HepG2 (cell line): ENCODE measurements at regions not wholly inside any gene's neighbourhood (a gene's known extent, or its start where the extent isn't known, plus 50 kb on each side); places are given as distances from the start of the nearest gene placed in this dataset.

Experiments used
- ATAC-seq: fragments of 200-7000 bp; cut with Tn5 transposase; 3 replicates; pipeline ENCODE4 v1.9.1; 2020; ENCODE audit warnings: mild to moderate bottlenecking, moderate library complexity
- BruUV-seq: library from RNA; stranded (reverse); fragments of 400-500 nt; replicated peaks from 2 replicates; lab custom pipeline; 2021; lab: Mats Ljungman, UMichigan
- CTCF ChIA-PET: fragments of 300-600 bp; formaldehyde crosslinking; extraction: SDS; loops from one replicate; lab custom pipeline; 2021; ENCODE audit warnings: low total read pairs, inconsistent platforms, low intra/inter-chr PET ratio; lab: Yijun Ruan, JAX
- POLR2A ChIA-PET: fragments of 350-600 bp; sonication (Branson Sonifier 250); formaldehyde crosslinking; loops from one replicate; lab custom pipeline; 2020; ENCODE audit warnings: antibody characterized with exemption, inconsistent platforms; lab: Yijun Ruan, JAX
- DNase-seq: peaks from one replicate; pipeline ENCODE4 v3.0.0-alpha.2; 2015; ENCODE audit warnings: low spot score
- FAIRE-seq: peaks from 3 replicates; lab custom pipeline; 2011; peaks lifted over from hg19 to GRCh38; lab: Jason Lieb, UNC
- H2AFZ ChIP-seq: one replicate; pipeline ENCODE4 v1.6.1; 2011; ENCODE audit warnings: low read length, inconsistent platforms
- H3K27ac ChIP-seq: fragments of 300-600 bp; 3 replicates; pipeline ENCODE4 v1.8.0; 2011; ENCODE audit warnings: mixed run types, mild to moderate bottlenecking, mixed read lengths, low read length, inconsistent platforms; ENCODE audit not compliant: insufficient read depth; ENCODE audit errors: extremely low read length
- H3K27me3 ChIP-seq, 2 experiments: fragments of 200-600 bp in 1 of 2; 2 replicates in 1 of 2; 3 replicates in 1 of 2; pipeline versions ENCODE4 v1.6.0 to v1.8.0; 2011; ENCODE audit warnings: low read length in 2 of 2, mild to moderate bottlenecking in 2 of 2, moderate library complexity in 2 of 2, inconsistent platforms in 1 of 2; ENCODE audit not compliant: insufficient read depth in 2 of 2, control insufficient read depth in 1 of 2
- H3K36me3 ChIP-seq, 2 experiments: fragments of 200-600 bp in 1 of 2; replicated peaks in 1 of 2; 2 replicates in 1 of 2; 3 replicates in 1 of 2; pipeline versions ENCODE4 v1.5.1 to v1.8.0; 2011; ENCODE audit warnings: low read length in 2 of 2, inconsistent platforms in 1 of 2; ENCODE audit not compliant: insufficient read depth in 2 of 2, control insufficient read depth in 1 of 2
- H3K4me1 ChIP-seq: 2 replicates; pipeline ENCODE4 v1.5.1; 2012; ENCODE audit warnings: low read length, inconsistent platforms; ENCODE audit not compliant: insufficient read depth
- H3K4me2 ChIP-seq: 2 replicates; pipeline ENCODE4 v1.6.0; 2011; ENCODE audit warnings: low read depth, low read length, inconsistent platforms
- H3K4me3 ChIP-seq, 3 experiments: fragments of 200-600 bp in 1 of 3; sonication (generic), shearing (Covaris generic) in 1 of 3; replicated peaks in 1 of 3; 2 replicates each; pipeline ENCODE4 v1.5.1; 2011 to 2016; ENCODE audit warnings: low read length in 3 of 3, inconsistent platforms in 2 of 3, low read depth in 2 of 3, mild to moderate bottlenecking in 2 of 3, control low read depth in 1 of 3, mixed read lengths in 1 of 3; ENCODE audit not compliant: insufficient read depth in 1 of 3
- H3K79me2 ChIP-seq: one replicate; pipeline ENCODE4 v1.6.1; 2011; ENCODE audit warnings: low read length, inconsistent platforms; ENCODE audit not compliant: insufficient read depth
- H3K9ac ChIP-seq: 2 replicates; pipeline ENCODE4 v1.6.0; 2011; ENCODE audit warnings: mild to moderate bottlenecking, low read depth, low read length, inconsistent platforms; ENCODE audit not compliant: insufficient read depth
- H3K9me3 ChIP-seq: 2 replicates; pipeline ENCODE4 v1.5.1; 2012; ENCODE audit warnings: mild to moderate bottlenecking, low read length
- H4K20me1 ChIP-seq: 2 replicates; pipeline ENCODE4 v1.6.0; 2011; ENCODE audit warnings: inconsistent platforms, mild to moderate bottlenecking, low read length, moderate library complexity; ENCODE audit not compliant: insufficient read depth
- DNMT1 ChIP-seq: sonication (generic); formaldehyde crosslinking; IDR thresholded peaks from 2 replicates; pipeline ENCODE4 v1.5.1; 2020; ENCODE audit warnings: mild to moderate bottlenecking, missing genetic modification reagents
- HMGA1 ChIP-seq: sonication (generic); formaldehyde crosslinking; conservative IDR thresholded peaks from 2 replicates; pipeline ENCODE4 v1.4.0; 2020; ENCODE audit warnings: missing genetic modification reagents
- KLF15 ChIP-seq: sonication (generic); formaldehyde crosslinking; IDR thresholded peaks from 2 replicates; pipeline ENCODE4 v1.8.1; 2023; ENCODE audit warnings: borderline replicate concordance, mild to moderate bottlenecking, inconsistent platforms, missing genetic modification reagents, mixed read lengths
- KMT2A ChIP-seq: sonication (generic); formaldehyde crosslinking; IDR thresholded peaks from 2 replicates; pipeline ENCODE4 v1.4.0; 2020; ENCODE audit warnings: missing genetic modification reagents
- KMT2B ChIP-seq: IDR thresholded peaks from 2 replicates; pipeline ENCODE4 v1.6.1; 2016; ENCODE audit warnings: missing genetic modification reagents, missing compliant biosample characterization
- PRMT3 ChIP-seq: sonication (generic); formaldehyde crosslinking; IDR thresholded peaks from 2 replicates; pipeline ENCODE4 v1.8.1; 2022; ENCODE audit warnings: low read depth, mild to moderate bottlenecking, moderate library complexity, missing genetic modification reagents, borderline replicate concordance
- SYNCRIP ChIP-seq: fragments of 200-400 bp; formaldehyde crosslinking; IDR thresholded peaks from 2 replicates; pipeline ENCODE4 v1.6.1; 2018; ENCODE audit warnings: mild to moderate bottlenecking, low read depth, low read length; ENCODE audit not compliant: insufficient read depth
- ZFP41 ChIP-seq: sonication (generic); formaldehyde crosslinking; IDR thresholded peaks from 2 replicates; pipeline ENCODE4 v1.4.0; 2020; ENCODE audit warnings: mild to moderate bottlenecking, missing genetic modification reagents, borderline replicate concordance
- ZNF263 ChIP-seq: sonication (generic); formaldehyde crosslinking; IDR thresholded peaks from 2 replicates; pipeline ENCODE4 v1.4.0; 2020; ENCODE audit warnings: missing genetic modification reagents
- ZNF605 ChIP-seq: sonication (generic); formaldehyde crosslinking; IDR thresholded peaks from 2 replicates; pipeline ENCODE4 v1.8.0; 2022; ENCODE audit warnings: mild to moderate bottlenecking, missing genetic modification reagents
- ZNF891 ChIP-seq: sonication (generic); formaldehyde crosslinking; IDR thresholded peaks from 2 replicates; pipeline ENCODE4 v1.5.0; 2020; ENCODE audit warnings: mild to moderate bottlenecking, missing genetic modification reagents
- WGBS: methylation state at CpG from one replicate; pipeline ENCODE4 v1.1.6; 2017; ENCODE audit warnings: low lambda C conversion rate; 5-methylcytosine and 5-hydroxymethylcytosine counted together
- in situ Hi-C: cut with HindIII; loops from 2 replicates; pipeline ENCODE4 v1.10.0; 2017; ENCODE audit warnings: low pct_unique_long_range_greater_than_20kb; ENCODE audit not compliant: extremely low pct_ligation_motif_present
- intact Hi-C: fragments of 100-400 bp; cut with micrococcal nuclease; formaldehyde crosslinking; loops from one replicate; pipeline ENCODE4 v1.10.0; 2022; ENCODE audit not compliant: unreplicated experiment
- TF ChIP-seq, protein P1 (sequence below): sonication (generic); formaldehyde crosslinking; IDR thresholded peaks from 2 replicates; pipeline ENCODE4 v1.4.0; 2020; ENCODE audit warnings: low read depth, missing genetic modification reagents
- TF ChIP-seq, protein P2 (sequence below): sonication (generic); formaldehyde crosslinking; IDR thresholded peaks from 2 replicates; pipeline ENCODE4 v1.4.0; 2020; ENCODE audit warnings: mild to moderate bottlenecking, missing genetic modification reagents
- TF ChIP-seq, protein P3 (sequence below): IDR thresholded peaks from 2 replicates; pipeline ENCODE4 v1.6.1; 2016; ENCODE audit warnings: missing compliant biosample characterization, missing genetic modification reagents, borderline replicate concordance
- TF ChIP-seq, protein P4 (sequence below): sonication (generic); formaldehyde crosslinking; IDR thresholded peaks from 2 replicates; pipeline ENCODE4 v1.4.0; 2020; ENCODE audit warnings: mild to moderate bottlenecking, low read depth, missing genetic modification reagents

DNA sequence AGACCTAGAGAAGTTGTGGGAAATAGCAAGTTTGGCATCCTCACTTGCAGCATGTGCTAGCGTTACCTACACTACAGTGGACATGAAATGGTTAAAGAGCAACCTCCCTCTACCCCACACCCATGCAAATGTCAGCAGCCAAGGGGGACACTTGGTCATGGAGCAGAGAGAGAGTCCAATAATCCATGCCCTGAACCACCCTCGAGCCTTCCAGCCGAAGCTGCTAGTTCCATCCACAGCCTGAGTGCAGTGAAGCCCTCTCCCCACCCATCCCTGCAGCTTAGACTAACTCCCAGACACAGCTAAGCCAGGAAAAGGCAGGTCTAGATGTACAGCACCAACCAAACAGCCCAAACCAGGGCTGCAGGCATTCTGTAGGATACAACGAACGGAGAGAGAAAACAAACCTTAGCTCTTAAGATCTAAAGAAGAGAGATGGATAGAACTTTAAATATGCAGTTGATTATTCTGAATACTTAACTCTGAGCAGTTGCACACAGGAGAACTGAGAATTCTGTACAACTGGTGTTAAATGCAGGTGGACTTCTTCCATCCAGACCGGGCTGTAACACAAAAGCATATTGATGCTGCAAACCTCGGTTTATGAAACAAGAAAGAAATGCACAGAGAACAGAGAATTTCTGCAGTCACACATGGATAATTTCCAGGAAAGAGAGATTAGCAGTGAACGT, 93.8 kb downstream of the SALL1 start:
- ChIA-PET POLR2A (interaction anchor here (1.1 to 2.7 kb wide), 6 partner anchors 8 to 95 kb away, joined by 4 to 16 read pairs (median 9); no protein-coding TSS in a partner anchor), CTCF (no interaction called here)
- Histone ChIP-seq H3K36me3 (no peaks in the 10 kb centered on the region), H3K4me1 (peaks cover 86% of the 10 kb centered on the region), H3K79me2 (no peaks in the 10 kb centered on the region), H3K4me3 (peak overlapping the region; percentile 21 to 32 (median 29); a peak in 4 of 6 replicates), H4K20me1 (no peaks in the 10 kb centered on the region), H3K27ac (peak overlapping the region; percentile 89), H3K4me2 (peak overlapping the region; percentile 66), H3K9ac (peak overlapping the region; percentile 39; the same call in 1 of the 2 replicates), H3K27me3 (no peaks in the 10 kb centered on the region), H2AFZ (no peak overlapping the region), H3K9me3 (no peaks in the 10 kb centered on the region)
- ATAC-seq (peak; percentile 25), FAIRE-seq (no peak), DNase-seq (no peak)
- in situ Hi-C loops (no loop called here), intact Hi-C loops (loop anchor here (5.0 kb wide), 1 partner anchor 180 kb away; no protein-coding TSS in a partner anchor)
- WGBS, result 30% methylated on average over 8 of the region's 8 CpGs
- BruUV-seq, result no TSS peak
- TF ChIP-seq HMGA1 (CRISPR knock-in tag) (no peak), SYNCRIP (no peak), DNMT1 (0 out of 2 replicates have a peak, but pooled peaks have one; percentile 42), KMT2A (no peak), ZNF891 (CRISPR knock-in tag) (no peak), ZNF605 (CRISPR knock-in tag) (no peak), PRMT3 (CRISPR knock-in tag) (no peak), KMT2B (no peak), ZFP41 (CRISPR knock-in tag) (no peak), KLF15 (no peak), ZNF263 (CRISPR knock-in tag) (no peak)
- TF ChIP-seq, protein P1, sequence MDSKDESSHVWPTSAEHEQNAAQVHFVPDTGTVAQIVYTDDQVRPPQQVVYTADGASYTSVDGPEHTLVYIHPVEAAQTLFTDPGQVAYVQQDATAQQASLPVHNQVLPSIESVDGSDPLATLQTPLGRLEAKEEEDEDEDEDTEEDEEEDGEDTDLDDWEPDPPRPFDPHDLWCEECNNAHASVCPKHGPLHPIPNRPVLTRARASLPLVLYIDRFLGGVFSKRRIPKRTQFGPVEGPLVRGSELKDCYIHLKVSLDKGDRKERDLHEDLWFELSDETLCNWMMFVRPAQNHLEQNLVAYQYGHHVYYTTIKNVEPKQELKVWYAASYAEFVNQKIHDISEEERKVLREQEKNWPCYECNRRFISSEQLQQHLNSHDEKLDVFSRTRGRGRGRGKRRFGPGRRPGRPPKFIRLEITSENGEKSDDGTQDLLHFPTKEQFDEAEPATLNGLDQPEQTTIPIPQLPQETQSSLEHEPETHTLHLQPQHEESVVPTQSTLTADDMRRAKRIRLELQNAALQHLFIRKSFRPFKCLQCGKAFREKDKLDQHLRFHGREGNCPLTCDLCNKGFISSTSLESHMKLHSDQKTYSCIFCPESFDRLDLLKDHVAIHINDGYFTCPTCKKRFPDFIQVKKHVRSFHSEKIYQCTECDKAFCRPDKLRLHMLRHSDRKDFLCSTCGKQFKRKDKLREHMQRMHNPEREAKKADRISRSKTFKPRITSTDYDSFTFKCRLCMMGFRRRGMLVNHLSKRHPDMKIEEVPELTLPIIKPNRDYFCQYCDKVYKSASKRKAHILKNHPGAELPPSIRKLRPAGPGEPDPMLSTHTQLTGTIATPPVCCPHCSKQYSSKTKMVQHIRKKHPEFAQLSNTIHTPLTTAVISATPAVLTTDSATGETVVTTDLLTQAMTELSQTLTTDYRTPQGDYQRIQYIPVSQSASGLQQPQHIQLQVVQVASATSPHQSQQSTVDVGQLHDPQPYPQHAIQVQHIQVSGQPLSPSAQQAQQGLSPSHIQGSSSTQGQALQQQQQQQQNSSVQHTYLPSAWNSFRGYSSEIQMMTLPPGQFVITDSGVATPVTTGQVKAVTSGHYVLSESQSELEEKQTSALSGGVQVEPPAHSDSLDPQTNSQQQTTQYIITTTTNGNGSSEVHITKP (CRISPR knock-in tag), result no peak
- TF ChIP-seq, protein P2, sequence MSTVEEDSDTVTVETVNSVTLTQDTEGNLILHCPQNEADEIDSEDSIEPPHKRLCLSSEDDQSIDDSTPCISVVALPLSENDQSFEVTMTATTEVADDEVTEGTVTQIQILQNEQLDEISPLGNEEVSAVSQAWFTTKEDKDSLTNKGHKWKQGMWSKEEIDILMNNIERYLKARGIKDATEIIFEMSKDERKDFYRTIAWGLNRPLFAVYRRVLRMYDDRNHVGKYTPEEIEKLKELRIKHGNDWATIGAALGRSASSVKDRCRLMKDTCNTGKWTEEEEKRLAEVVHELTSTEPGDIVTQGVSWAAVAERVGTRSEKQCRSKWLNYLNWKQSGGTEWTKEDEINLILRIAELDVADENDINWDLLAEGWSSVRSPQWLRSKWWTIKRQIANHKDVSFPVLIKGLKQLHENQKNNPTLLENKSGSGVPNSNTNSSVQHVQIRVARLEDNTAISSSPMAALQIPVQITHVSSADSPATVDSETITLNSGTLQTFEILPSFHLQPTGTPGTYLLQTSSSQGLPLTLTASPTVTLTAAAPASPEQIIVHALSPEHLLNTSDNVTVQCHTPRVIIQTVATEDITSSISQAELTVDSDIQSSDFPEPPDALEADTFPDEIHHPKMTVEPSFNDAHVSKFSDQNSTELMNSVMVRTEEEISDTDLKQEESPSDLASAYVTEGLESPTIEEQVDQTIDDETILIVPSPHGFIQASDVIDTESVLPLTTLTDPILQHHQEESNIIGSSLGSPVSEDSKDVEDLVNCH, result no peak
- TF ChIP-seq, protein P3, sequence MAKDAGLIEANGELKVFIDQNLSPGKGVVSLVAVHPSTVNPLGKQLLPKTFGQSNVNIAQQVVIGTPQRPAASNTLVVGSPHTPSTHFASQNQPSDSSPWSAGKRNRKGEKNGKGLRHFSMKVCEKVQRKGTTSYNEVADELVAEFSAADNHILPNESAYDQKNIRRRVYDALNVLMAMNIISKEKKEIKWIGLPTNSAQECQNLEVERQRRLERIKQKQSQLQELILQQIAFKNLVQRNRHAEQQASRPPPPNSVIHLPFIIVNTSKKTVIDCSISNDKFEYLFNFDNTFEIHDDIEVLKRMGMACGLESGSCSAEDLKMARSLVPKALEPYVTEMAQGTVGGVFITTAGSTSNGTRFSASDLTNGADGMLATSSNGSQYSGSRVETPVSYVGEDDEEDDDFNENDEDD, result no peak
- TF ChIP-seq, protein P4, sequence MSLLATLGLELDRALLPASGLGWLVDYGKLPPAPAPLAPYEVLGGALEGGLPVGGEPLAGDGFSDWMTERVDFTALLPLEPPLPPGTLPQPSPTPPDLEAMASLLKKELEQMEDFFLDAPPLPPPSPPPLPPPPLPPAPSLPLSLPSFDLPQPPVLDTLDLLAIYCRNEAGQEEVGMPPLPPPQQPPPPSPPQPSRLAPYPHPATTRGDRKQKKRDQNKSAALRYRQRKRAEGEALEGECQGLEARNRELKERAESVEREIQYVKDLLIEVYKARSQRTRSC (CRISPR knock-in tag), result no peak
